ENCODE measurements at regions not wholly inside any gene's neighbourhood (a gene's known extent, or its start where the extent isn't known, plus 50 kb on each side); places are given as distances from the start of the nearest gene placed in this dataset.

- no peak for ATAC-seq
- no peak for DNase-seq
- intact Hi-C loops (cut with DNase I, micrococcal nuclease) = no loop called here
Observed at GRCh38 chr13:50352720-50353480, 337.7 kb downstream of the KCNRG start.

GRCh38 chr13:50353651-50354415 is 338.6 kb downstream of the KCNRG start:
- ATAC-seq (no peak), DNase-seq (no peak)
- intact Hi-C loops (cut with DNase I, micrococcal nuclease) = no loop called here

- intact Hi-C loops (cut with DNase I, micrococcal nuclease) = no loop called here
- no peak for ATAC-seq
Observed at GRCh38 chr13:50355797-50356196, 340.6 kb downstream of the KCNRG start.

GRCh38 chr13:50357136-50357535 is 341.9 kb downstream of the KCNRG start:
- ATAC-seq = no peak
- intact Hi-C loops (cut with DNase I, micrococcal nuclease) = no loop called here
- DNase-seq = no peak

More at GRCh38 chr13:50355797-50356196, 340.6 kb downstream of the KCNRG start:
- no peak for DNase-seq

- peak; percentile 67 for ATAC-seq
- DNase-seq = no peak
- intact Hi-C loops (cut with DNase I, micrococcal nuclease) = no loop called here
Observed at GRCh38 chr13:50357586-50358118, 342.4 kb downstream of the KCNRG start.

- intact Hi-C loops (cut with DNase I, micrococcal nuclease) = no loop called here
- no peak for DNase-seq
Observed at GRCh38 chr13:50358231-50359040, 343.2 kb downstream of the KCNRG start.

GRCh38 chr13:50359041-50359367 is 343.8 kb downstream of the KCNRG start:
- intact Hi-C loops (cut with DNase I, micrococcal nuclease) = no loop called here
- DNase-seq (no peak), ATAC-seq (no peak)

More at GRCh38 chr13:50358231-50359040, 343.2 kb downstream of the KCNRG start:
- peak; percentile 19 for ATAC-seq

- no peak for DNase-seq
- intact Hi-C loops (cut with DNase I, micrococcal nuclease) = no loop called here
- no peak for ATAC-seq
Observed at GRCh38 chr13:50359779-50360178, 344.5 kb downstream of the KCNRG start.

GRCh38 chr13:50360637-50361036 is 345.4 kb downstream of the KCNRG start:
- intact Hi-C loops (cut with DNase I, micrococcal nuclease) = no loop called here
- no peak for ATAC-seq
- no peak for DNase-seq

- intact Hi-C loops (cut with DNase I, micrococcal nuclease) = no loop called here
- no peak for ATAC-seq
- no peak for DNase-seq
Observed at GRCh38 chr13:50361282-50361681, 346.0 kb downstream of the KCNRG start.

- no peak for DNase-seq
- intact Hi-C loops (cut with DNase I, micrococcal nuclease) = no loop called here
- ATAC-seq = peak; percentile 78
Observed at GRCh38 chr13:50365408-50366391, 350.5 kb downstream of the KCNRG start.

- ATAC-seq (peak; percentile 24), DNase-seq (no peak)
- intact Hi-C loops (cut with DNase I, micrococcal nuclease) = no loop called here
Observed at GRCh38 chr13:50366488-50367174, 351.4 kb downstream of the KCNRG start.

- ATAC-seq = no peak
- intact Hi-C loops (cut with DNase I, micrococcal nuclease) = no loop called here
- DNase-seq = no peak
Observed at GRCh38 chr13:50369646-50370045, 354.4 kb downstream of the KCNRG start.

- ATAC-seq (no peak), DNase-seq (no peak)
Observed at GRCh38 chr13:50370303-50370950, 355.2 kb downstream of the KCNRG start.

GRCh38 chr13:50374517-50374916 is 359.3 kb downstream of the KCNRG start:
- intact Hi-C loops (cut with DNase I, micrococcal nuclease) = no loop called here
- no peak for DNase-seq
- no peak for ATAC-seq

More at GRCh38 chr13:50370303-50370950, 355.2 kb downstream of the KCNRG start:
- intact Hi-C loops (cut with DNase I, micrococcal nuclease) = no loop called here

GRCh38 chr13:50375792-50376191 is 360.5 kb downstream of the KCNRG start:
- intact Hi-C loops (cut with DNase I, micrococcal nuclease) = no loop called here
- DNase-seq (no peak), ATAC-seq (no peak)

GRCh38 chr13:50376895-50377575 is 361.8 kb downstream of the KCNRG start:
- ATAC-seq = peak; percentile 34
- no peak for DNase-seq
- intact Hi-C loops (cut with DNase I, micrococcal nuclease) = no loop called here

Measured in left colon (tissue), 2 donors.